ENCODE measurements at regions not wholly inside any gene's neighbourhood (a gene's known extent, or its start where the extent isn't known, plus 50 kb on each side); places are given as distances from the start of the nearest gene placed in this dataset.
"Not testable (repeated sequence)": the region's sequence is repeated elsewhere in the genome, so short reads cannot be mapped to it uniquely, and the experiment has no call there.

DNA sequence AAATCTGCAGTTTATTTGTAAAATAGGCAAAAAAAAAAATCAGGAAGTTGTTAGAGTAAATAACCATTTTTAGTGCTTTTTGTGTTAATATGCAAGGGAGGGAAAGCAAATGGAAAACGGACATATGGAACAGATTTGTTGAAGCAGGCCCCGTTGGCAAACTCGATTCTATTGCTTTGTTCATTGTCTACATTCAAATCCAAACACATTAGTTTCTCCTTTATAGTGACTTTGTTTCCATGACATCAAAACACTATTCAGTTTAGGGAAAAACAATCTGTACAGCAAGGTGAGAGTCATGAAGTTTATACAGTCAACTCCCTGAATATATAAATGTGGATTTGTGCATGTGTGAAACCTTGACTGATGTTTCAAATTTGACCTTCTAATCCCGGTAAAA lies 142.2 kb downstream of the FAM47A start:
- DNase-seq: no peak

- DNase-seq: peak in 1 of 2 experiments; percentile 23
Observed at GRCh38 chrX:33987458-33987857, 144.7 kb downstream of the FAM47A start.

DNA sequence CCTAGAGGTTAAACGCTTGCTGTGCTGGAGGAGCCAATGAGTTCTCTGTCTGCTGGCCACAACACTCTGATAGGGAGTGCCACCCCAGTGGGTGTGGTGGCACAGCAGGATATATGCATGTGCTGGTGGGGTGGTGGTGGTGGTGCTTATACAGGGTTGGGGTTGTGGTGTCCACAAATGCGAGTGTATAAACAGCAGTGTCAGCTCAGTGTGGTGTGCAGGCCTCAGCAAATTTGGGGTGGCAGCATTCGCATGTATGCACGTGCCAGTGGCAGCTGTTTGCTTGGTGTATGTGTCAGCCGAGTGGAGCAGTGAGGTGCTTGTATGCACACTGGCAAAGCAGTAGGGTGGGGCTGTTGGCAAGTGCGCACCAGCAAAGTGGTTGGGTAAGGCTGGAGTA lies 157.4 kb downstream of the FAM47A start:
- DNase-seq: no peak

DNA sequence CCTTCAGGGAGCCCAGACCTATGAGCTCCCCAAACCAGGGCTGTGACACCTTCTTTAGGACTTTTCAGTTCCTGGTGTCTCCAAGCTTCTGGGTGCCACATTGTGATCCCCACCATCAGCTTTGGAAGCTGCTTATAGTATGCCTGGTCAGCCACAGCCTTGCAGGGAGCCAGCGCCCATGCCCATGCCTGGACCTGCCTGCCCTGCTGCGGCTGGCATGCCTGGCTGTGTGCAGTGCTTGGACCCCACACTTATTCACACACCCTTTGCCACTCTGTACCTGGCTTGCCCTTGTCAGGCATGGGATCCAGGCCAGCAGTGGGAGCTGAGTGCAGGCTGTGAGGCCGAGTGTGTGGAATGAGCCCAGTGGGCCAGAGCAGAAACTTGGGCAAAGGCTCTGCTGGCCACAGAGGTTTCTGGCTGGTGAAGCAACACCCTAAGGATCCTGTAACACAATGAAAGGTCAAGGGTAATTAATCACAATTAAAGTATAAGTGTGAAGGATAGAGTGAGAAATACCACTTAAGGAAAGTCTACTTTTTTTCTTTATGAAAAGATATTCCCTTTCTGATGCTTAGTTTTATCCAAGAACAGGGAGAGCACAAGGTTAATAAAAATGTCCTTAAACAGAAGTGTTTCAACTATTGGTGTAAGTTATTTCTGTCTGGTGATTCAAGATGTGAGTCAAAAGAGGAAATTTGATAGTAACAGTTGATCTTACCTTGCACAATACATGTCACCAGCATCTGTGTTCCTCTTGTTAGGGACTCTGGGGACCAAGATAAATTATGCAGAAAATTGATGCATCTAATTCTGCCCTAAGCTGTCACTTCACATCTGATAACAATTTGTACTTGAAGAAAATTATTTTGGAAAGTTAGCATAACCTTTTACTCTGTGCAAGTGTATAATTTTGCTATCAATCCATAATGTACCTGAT lies 161.8 kb downstream of the FAM47A start:
- DNase-seq: no peak

- DNase-seq: no peak
Observed at GRCh38 chrX:33969105-33969504, 163.0 kb downstream of the FAM47A start.

DNA sequence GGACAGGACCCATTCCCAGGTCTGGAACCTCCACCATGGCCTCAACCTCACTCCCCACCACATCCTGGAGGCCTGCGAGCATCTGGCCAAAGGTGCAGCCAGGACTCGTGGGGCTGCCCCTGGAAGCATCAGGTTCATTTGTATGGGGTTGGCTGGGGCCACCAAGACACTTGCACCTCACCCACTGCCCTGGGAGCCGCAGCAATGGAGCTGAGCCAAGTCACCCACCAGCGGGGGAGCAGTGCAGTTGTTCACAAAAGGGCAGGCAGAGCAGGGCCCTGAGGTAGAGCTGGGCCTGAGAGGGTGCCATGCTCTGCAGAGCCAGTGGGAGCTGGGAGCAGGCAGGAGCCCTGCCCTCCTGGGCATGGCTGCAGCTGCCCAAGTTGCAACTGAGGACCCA lies 163.5 kb downstream of the FAM47A start:
- DNase-seq: no peak

DNA sequence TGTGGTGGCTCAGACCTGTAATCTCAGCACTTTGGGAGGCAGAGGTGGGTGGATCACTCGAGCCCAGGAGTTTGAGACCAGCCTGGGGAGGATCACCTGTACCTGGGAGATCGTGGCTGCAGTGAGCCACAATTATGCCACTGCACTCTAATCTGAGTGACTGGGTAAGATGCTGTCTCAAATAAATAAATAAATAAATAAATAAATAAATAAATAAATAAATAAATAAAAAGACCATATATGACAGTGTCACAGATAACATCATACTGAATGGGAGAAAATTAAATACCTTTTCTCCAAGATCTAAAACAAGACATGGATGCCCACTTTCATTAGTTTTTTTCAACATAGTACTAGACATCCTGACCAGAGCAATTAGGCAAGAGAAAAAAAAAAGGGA lies 182.8 kb downstream of the FAM47A start:
- no peak for DNase-seq

GRCh38 chrX:33926249-33926648 lies 205.9 kb downstream of the FAM47A start:
- DNase-seq: not testable (repeated sequence)

DNA sequence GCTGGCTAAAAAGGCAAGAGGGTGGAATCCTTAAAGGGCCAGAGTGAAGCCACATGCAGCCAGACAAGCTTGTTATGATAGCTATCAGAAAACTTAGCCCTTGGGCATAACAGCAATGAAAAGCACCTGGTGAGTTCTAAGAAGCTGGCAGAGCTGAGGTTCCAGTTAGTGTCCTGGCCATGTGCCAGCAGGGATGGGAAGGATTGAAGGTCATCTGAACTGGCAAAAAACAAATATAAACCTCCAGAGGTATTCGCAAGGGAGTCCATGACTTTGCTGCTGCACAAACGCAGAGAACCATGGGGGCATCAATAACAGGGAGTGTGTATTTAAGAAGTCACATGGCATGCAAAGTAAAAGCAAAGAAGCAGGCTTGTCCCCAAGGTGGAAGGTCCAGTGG lies 208.9 kb downstream of the FAM47A start:
- DNase-seq: peak in 1 of 2 experiments; percentile 21

DNA sequence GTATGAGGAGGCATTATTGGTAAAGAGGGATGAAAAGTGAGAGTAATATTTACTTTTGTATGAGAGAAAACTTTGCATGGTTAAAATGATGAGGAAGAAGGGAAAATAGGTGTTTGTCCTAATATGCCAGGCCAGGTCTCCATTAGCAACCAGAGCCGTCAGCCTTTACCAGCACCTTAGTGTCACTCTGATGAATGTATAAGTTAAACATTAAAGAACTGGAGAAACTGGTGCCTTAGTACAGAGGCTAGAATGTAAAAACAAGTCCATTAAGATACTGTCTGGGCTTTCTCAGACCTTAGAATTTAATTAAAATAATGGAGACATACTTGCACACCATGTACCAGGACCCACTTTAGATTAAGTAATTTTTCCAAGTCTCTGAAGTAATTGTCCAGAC lies 222.3 kb downstream of the FAM47A start:
- no peak for DNase-seq

- no peak for DNase-seq
Observed at GRCh38 chrX:33908898-33909297, 223.2 kb downstream of the FAM47A start.

DNA sequence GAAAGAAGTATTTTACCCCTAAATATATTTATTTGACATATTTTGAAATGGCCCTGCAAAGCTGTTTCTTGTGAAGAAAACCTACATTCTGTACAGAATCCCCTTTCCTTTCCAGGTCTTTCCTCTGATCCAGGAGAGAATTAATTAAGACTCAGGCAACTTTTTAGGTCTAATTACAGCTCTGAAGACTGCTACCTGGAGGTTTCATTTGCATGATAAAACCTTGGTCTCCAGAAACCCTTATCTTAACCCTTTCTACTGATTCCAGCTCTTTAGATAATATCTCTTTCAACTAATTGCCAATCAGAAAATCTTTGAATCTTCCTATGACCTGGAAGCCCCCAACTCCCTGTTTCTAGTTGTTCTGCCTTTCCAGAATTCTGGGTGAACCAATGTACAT lies 224.0 kb downstream of the FAM47A start:
- no peak for DNase-seq

DNA sequence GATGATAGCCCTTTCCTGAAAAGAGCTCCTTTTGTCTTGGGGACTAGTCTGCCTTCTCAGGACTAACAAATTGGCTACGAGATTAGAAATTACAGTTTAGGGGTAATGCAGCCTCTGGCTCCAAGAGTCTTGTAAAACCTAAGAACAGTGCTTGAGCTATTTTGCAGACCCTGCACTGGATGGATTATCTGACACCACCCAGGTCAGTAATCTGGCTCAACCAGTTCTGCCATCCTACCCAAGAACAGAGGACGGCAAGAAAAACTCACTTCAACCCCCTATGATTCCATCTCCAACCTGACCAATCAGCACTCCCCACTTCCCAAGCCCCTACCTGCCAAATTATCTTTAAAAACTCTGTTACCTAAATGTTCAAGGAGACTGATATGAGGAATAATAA lies 225.1 kb downstream of the FAM47A start:
- no peak for DNase-seq

GRCh38 chrX:33892670-33893069 lies 239.4 kb downstream of the FAM47A start:
- DNase-seq: no peak

DNA sequence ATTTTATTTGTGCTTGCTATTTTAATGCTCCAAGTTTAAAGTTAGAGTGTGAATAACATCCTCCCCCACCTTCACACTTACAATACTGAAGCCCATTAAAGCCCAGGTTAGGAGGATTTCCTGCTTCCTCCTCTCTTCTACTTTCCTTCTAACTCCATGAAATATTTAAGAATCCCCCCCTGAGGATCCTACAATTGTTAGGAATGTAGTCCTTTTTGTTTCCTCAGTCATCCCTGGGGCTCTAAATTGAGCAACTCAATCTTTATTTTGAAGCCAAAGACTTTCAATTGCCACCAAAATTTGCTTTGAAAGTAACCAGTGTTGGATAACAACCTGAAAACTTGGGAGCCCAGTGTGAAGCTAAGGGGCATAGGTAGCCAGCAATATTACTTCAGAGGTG lies 276.9 kb downstream of the FAM47A start:
- no peak for DNase-seq

DNA sequence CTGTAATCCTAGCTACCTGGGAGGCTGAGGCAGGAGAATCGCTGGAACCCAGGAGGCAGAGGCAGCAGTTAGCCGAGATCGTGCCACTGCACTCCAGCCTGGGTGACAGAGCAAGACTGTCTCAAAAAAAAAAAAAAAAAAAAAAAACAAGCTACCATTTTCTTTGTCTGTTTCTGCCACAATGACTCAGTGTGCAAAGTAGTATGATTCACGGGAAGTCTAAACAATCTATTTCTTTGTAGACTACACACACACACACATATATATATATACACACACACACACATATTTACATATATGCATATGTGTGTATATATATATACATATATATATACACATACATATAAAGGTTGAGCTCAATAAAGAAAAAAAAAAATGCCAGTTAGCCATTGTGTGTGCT lies 280.0 kb downstream of the FAM47A start:
- DNase-seq: not testable (repeated sequence)

- DNase-seq: no peak
Observed at GRCh38 chrX:33840176-33840575, 291.9 kb downstream of the FAM47A start.

DNA sequence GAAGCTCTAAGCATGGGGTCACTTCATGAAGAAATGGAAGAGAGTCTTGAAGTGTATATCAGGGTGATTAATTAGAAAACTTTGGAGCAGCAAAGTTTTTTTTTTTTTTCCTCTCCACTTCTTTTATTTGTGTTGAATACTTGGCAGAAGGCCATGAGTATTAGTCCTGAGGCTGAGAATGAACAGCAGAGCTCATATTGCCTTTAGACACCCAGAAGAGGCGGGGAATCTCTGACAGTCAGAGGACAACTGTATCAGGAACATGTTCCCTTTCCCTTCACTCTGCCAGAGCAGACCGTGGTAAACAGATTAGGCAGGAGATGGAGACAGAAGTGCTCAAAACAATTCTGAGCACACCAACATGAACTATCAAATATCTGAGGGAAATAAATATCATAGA lies 300.9 kb downstream of the FAM47A start:
- DNase-seq: no peak

- DNase-seq: no peak
Observed at GRCh38 chrX:33817266-33817665, 314.8 kb downstream of the FAM47A start.

DNA sequence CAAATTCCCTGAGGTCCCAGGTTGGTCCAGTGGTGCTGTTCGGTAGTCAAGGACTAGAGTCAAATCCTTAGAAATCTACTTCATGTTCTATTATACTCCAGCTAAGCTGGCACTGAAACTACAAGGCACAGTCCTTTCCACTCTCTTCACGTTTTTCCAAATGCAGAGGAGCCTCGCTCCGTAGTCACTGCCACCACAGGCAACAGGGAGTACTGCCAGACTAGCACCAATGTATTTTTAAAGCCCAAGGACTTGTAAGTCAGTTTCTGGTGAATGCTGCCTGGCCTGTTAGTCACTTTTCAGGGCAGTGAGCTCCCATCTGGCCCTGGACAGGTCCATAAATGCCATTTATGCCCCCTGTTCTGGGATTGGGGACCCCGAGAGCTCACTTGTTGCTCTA lies 323.5 kb downstream of the FAM47A start:
- no peak for DNase-seq

GRCh38 chrX:33784548-33784947 lies 347.6 kb downstream of the FAM47A start:
- no peak for DNase-seq

GRCh38 chrX:33741807-33742206 lies 390.3 kb downstream of the FAM47A start:
- DNase-seq: no peak

DNA sequence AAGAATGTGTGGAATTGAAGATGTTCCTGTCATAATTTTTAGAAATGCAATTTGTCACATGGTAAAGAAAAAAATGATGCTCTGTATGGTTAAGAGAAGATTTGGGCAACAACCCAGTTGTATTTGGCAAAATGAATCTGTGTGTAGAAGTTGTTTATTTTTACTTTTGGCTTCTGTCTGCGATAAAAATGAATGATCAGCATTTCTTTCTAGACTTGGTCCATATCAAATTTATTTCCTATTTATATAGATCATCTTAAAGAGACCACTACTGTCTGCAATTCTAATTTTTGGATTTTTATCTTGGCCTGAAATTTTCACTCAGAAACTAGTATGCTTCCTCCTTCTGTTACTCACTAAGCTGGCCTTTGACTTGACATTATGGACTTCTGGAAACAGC lies 396.9 kb downstream of the FAM47A start:
- DNase-seq: no peak

GRCh38 chrX:33726281-33727160 lies 405.6 kb downstream of the FAM47A start:
- DNase-seq: no peak
